GM12878 (cell line): ENCODE measurements at regions not wholly inside any gene's neighbourhood (a gene's known extent, or its start where the extent isn't known, plus 50 kb on each side); places are given as distances from the start of the nearest gene placed in this dataset.
A peak's percentile ranks its signal among the peaks of the same experiment; 100 is the strongest.

ENCODE experiments used
- ATAC-seq: fragments of 200-7000 bp; cut with Tn5 transposase; 3 replicates; pipeline ENCODE4 v1.9.1; 2020; ENCODE audit warnings: mild to moderate bottlenecking, moderate library complexity
- BruUV-seq: library from RNA; stranded (reverse); fragments of 400-500 nt; replicated peaks from 2 replicates; lab custom pipeline; 2021; lab: Mats Ljungman, UMichigan
- CTCF ChIA-PET: fragments of 300-600 bp; sonication (Branson Sonifier 250); formaldehyde crosslinking; extraction: SDS; loops from one replicate; lab custom pipeline; 2021; ENCODE audit warnings: inconsistent platforms; lab: Yijun Ruan, JAX
- POLR2A ChIA-PET: fragments of 350-600 bp; formaldehyde crosslinking; extraction: SDS; loops from one replicate; lab custom pipeline; 2021; ENCODE audit warnings: inconsistent platforms; lab: Charles Lee
- RAD21 ChIA-PET: fragments of 300-600 bp; sonication (Branson Sonifier 250); formaldehyde crosslinking; loops from one replicate; lab custom pipeline; 2023; ENCODE audit warnings: antibody characterized with exemption; ENCODE audit not compliant: unreplicated experiment; lab: Charles Lee
- SMC1A ChIA-PET: fragments of 300-600 bp; sonication (Branson Sonifier 250); formaldehyde crosslinking; loops from one replicate; lab custom pipeline; 2023; ENCODE audit not compliant: unreplicated experiment, uncharacterized antibody; lab: Charles Lee
- DNase-seq: peaks from one replicate; pipeline ENCODE4 v3.0.0-alpha.2; 2011; ENCODE audit warnings: low read depth, low spot score
- FAIRE-seq: peaks from 3 replicates; lab custom pipeline; 2011; peaks lifted over from hg19 to GRCh38; lab: Jason Lieb, UNC
- H2AFZ ChIP-seq: 2 replicates; pipeline ENCODE4 v1.6.0; 2011; ENCODE audit warnings: low read depth, low read length, control low read depth; ENCODE audit not compliant: control insufficient read depth
- H3K27ac ChIP-seq: 2 replicates; pipeline ENCODE4 v1.5.1; 2011; ENCODE audit warnings: control low read depth; ENCODE audit not compliant: control insufficient read depth, insufficient read depth
- H3K27me3 ChIP-seq, 2 experiments: replicated peaks in 1 of 2; 2 replicates each; pipeline versions ENCODE4 v1.6.0 to v1.6.1; 2011; ENCODE audit warnings: low read length in 1 of 2; ENCODE audit not compliant: control insufficient read depth in 2 of 2, insufficient read depth in 2 of 2
- H3K36me3 ChIP-seq, 2 experiments: 2 replicates each; pipeline ENCODE4 v1.5.1; 2011; ENCODE audit warnings: low read length in 1 of 2; ENCODE audit not compliant: control insufficient read depth in 2 of 2, insufficient read depth in 2 of 2
- H3K4me1 ChIP-seq: 2 replicates; pipeline ENCODE4 v1.6.1; 2011; ENCODE audit warnings: mild to moderate bottlenecking, low read length, moderate library complexity, mixed read lengths; ENCODE audit not compliant: control insufficient read depth, insufficient read depth
- H3K4me2 ChIP-seq: 2 replicates; pipeline ENCODE4 v1.6.0; 2011; ENCODE audit warnings: control low read depth; ENCODE audit not compliant: control insufficient read depth, insufficient read depth
- H3K4me3 ChIP-seq: fragments of 200-600 bp; sonication (generic); 2 replicates; pipeline ENCODE4 v1.5.1; 2016
- H3K79me2 ChIP-seq: 2 replicates; pipeline ENCODE4 v1.6.0; 2011; ENCODE audit warnings: low read length; ENCODE audit not compliant: control insufficient read depth, insufficient read depth
- H3K9ac ChIP-seq: 2 replicates; pipeline ENCODE4 v1.8.0; 2011; ENCODE audit warnings: low read length, control low read depth, mixed read lengths; ENCODE audit not compliant: control insufficient read depth, insufficient read depth
- H3K9me3 ChIP-seq: replicated peaks from 3 replicates; pipeline ENCODE4 v1.5.1; 2011; ENCODE audit warnings: mild to moderate bottlenecking, low read length; ENCODE audit not compliant: control insufficient read depth, insufficient read depth
- H4K20me1 ChIP-seq: 2 replicates; pipeline ENCODE4 v1.6.0; 2011; ENCODE audit not compliant: control insufficient read depth, insufficient read depth
- BCL3 ChIP-seq: IDR thresholded peaks from 2 replicates; pipeline ENCODE4 v1.6.1; 2011; ENCODE audit warnings: borderline replicate concordance, low read depth, mild to moderate bottlenecking, moderate library complexity, low read length; ENCODE audit not compliant: insufficient read depth, poor library complexity, severe bottlenecking
- CTCF ChIP-seq, 3 experiments: IDR thresholded peaks in 2 of 3; conservative IDR thresholded peaks in 1 of 3; 2 replicates each; pipeline ENCODE4 v1.5.1; 2011; ENCODE audit warnings: low read depth in 3 of 3, low read length in 3 of 3, mild to moderate bottlenecking in 3 of 3, control low read depth in 2 of 3, moderate library complexity in 2 of 3, inconsistent platforms in 1 of 3, mixed read lengths in 1 of 3; ENCODE audit not compliant: control insufficient read depth in 2 of 3, insufficient read depth in 1 of 3; ENCODE audit errors: extremely low read depth in 1 of 3
- HDAC2 ChIP-seq: fragments of 200-600 bp; sonication (generic); IDR thresholded peaks from 2 replicates; pipeline ENCODE4 v1.6.1; 2017
- KDM1A ChIP-seq: fragments of 200-600 bp; sonication (generic); IDR thresholded peaks from 2 replicates; pipeline ENCODE4 v1.6.1; 2016; ENCODE audit warnings: borderline replicate concordance
- SMAD5 ChIP-seq: IDR thresholded peaks from 2 replicates; pipeline ENCODE4 v1.6.1; 2016; ENCODE audit warnings: antibody characterized with exemption, low read depth
- SP1 ChIP-seq: IDR thresholded peaks from one replicate; pipeline ENCODE4 v1.6.1; 2011; ENCODE audit warnings: low read depth, low read length
- USF1 ChIP-seq: IDR thresholded peaks from 2 replicates; pipeline ENCODE4 v1.6.1; 2011; ENCODE audit warnings: borderline replicate concordance, low read depth, mild to moderate bottlenecking, moderate library complexity, mixed read lengths, low read length; ENCODE audit not compliant: insufficient read depth; ENCODE audit errors: extremely low read length
- USF2 ChIP-seq: IDR thresholded peaks from 2 replicates; pipeline ENCODE4 v1.6.1; 2011; ENCODE audit warnings: low read depth, low read length, improper control_type of control experiment, borderline replicate concordance
- ZBTB33 ChIP-seq: fragments of 450-650 bp; IDR thresholded peaks from 2 replicates; pipeline ENCODE4 v1.6.1; 2017; ENCODE audit warnings: mild to moderate bottlenecking
- ZNF207 ChIP-seq: fragments of 450-650 bp; IDR thresholded peaks from 2 replicates; pipeline ENCODE4 v1.6.1; 2014; ENCODE audit warnings: antibody characterized with exemption, mild to moderate bottlenecking, borderline replicate concordance
- WGBS: methylation state at CpG from one replicate; pipeline ENCODE4 v1.1.6; 2016; ENCODE audit warnings: low lambda C conversion rate; ENCODE audit not compliant: insufficient replicate concordance, insufficient coverage; ENCODE audit errors: missing lambda C conversion rate; 5-methylcytosine and 5-hydroxymethylcytosine counted together
- in situ Hi-C: fragments of 300-500 bp; cut with MboI; formaldehyde crosslinking; loops from 9 replicates; pipeline ENCODE4 v1.14.3; 2018; ENCODE audit warnings: mixed read lengths
- intact Hi-C: fragments of 100-400 bp; cut with micrococcal nuclease; formaldehyde crosslinking; loops from one replicate; pipeline ENCODE4 v1.14.2; 2022; ENCODE audit not compliant: unreplicated experiment

- no peaks in the 10 kb centered on the region for H3K9me3 ChIP-seq
- intact Hi-C loops: no loop called here
- ChIA-PET CTCF (no interaction called here), RAD21 (no interaction called here), POLR2A (no interaction called here), SMC1A (no interaction called here)
- no peak for ATAC-seq
- no TSS peak for BruUV-seq
- WGBS: 6% methylated on average over 3 of the region's 3 CpGs
- H3K4me3 ChIP-seq: no peak overlapping the region
- H3K79me2 ChIP-seq: no peaks in the 10 kb centered on the region
- no peak for FAIRE-seq
- H3K9ac ChIP-seq: no peak overlapping the region
- TF ChIP-seq CTCF (IDR thresholded peaks at IDR 0.05 in 2 of 3, conservative IDR thresholded peaks at IDR 0.05 in 1 of 3; ENCODE audit: control insufficient read depth in 2 of 3, extremely low read depth in 1 of 3, insufficient read depth in 1 of 3, low read depth in 3 of 3, low read length in 3 of 3) (0 out of 6 replicates have a peak, but pooled peaks of 1 of the 3 experiments have one; percentile 3), HDAC2 (no peak)
- no peak for DNase-seq
- H3K27ac ChIP-seq: no peak overlapping the region
- in situ Hi-C loops: no loop called here
- no peak overlapping the region for H2AFZ ChIP-seq
- H4K20me1 ChIP-seq: no peaks in the 10 kb centered on the region
- H3K4me1 ChIP-seq: no peaks in the 10 kb centered on the region
- H3K4me2 ChIP-seq: no peak overlapping the region
- no peaks in the 10 kb centered on the region for H3K27me3 ChIP-seq
- H3K36me3 ChIP-seq: no peaks in the 10 kb centered on the region
Observed at GRCh38 chr7:42385912-42386311, 148.9 kb upstream of the GLI3 start.

- Histone ChIP-seq H3K27ac (no peak overlapping the region), H3K36me3 (no peaks in the 10 kb centered on the region), H3K27me3 (no peaks in the 10 kb centered on the region), H3K79me2 (no peaks in the 10 kb centered on the region), H4K20me1 (no peaks in the 10 kb centered on the region), H3K4me3 (no peak overlapping the region), H2AFZ (no peak overlapping the region), H3K4me1 (no peaks in the 10 kb centered on the region), H3K9me3 (no peaks in the 10 kb centered on the region), H3K9ac (no peak overlapping the region), H3K4me2 (no peak overlapping the region)
- intact Hi-C loops: no loop called here
- ChIA-PET RAD21 (no interaction called here), POLR2A (no interaction called here), CTCF (no interaction called here), SMC1A (no interaction called here)
- BruUV-seq: no TSS peak
- in situ Hi-C loops: no loop called here
- ATAC-seq (no peak), FAIRE-seq (no peak), DNase-seq (no peak)
- 10% methylated on average over 1 of the region's 1 CpG for WGBS
- TF ChIP-seq USF1 (no peak), KDM1A (no peak), ZNF207 (no peak), SP1 (no peak), USF2 (no peak), SMAD5 (no peak), BCL3 (no peak), ZBTB33 (no peak)
Observed at GRCh38 chr7:42381161-42381560, 144.2 kb upstream of the GLI3 start.
